ENCODE measurements at regions not wholly inside any gene's neighbourhood (a gene's known extent, or its start where the extent isn't known, plus 50 kb on each side); places are given as distances from the start of the nearest gene placed in this dataset.

DNA sequence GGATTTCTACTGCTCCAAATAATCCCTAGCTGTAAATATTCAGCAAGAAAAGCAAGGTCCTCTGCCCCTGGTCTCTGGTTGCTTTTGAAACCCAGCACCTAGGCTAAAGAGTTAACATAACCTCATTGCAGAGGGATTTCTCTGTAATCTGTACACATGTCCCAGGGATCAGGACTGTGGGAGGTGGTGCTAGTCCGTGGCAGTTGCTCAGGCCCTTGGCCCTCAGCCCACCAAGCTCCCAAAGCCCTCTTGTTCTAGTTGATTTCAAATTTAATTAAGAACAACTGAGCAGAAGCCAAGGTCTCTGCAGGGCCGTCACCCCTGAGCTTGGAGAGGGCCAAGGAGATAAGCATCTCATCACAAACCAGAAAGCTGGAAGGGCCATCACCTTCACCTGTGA, 181.1 kb downstream of the SOX9 start:
- DNase-seq (ENCODE audit: low spot score) = no peak

DNA sequence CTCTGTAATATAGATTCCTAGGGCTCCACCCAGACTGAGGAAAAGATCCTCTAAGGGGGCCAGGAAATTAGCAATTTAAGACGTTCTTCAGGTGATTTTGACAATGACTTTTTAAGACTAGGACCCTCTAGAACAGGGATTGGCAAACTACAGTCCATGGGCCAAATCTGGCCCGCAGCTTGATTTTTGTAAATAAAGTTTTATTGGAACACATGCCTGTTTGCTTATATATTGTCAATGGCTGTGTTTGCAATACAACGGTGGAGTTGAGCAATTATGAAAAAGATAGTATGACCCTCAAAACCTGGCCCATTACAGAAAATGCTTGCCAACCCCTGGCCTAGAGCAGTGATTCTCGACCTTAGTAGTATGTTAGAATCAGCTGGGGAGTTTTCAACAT, 181.9 kb downstream of the SOX9 start:
- DNase-seq (ENCODE audit: low spot score) = no peak

DNA sequence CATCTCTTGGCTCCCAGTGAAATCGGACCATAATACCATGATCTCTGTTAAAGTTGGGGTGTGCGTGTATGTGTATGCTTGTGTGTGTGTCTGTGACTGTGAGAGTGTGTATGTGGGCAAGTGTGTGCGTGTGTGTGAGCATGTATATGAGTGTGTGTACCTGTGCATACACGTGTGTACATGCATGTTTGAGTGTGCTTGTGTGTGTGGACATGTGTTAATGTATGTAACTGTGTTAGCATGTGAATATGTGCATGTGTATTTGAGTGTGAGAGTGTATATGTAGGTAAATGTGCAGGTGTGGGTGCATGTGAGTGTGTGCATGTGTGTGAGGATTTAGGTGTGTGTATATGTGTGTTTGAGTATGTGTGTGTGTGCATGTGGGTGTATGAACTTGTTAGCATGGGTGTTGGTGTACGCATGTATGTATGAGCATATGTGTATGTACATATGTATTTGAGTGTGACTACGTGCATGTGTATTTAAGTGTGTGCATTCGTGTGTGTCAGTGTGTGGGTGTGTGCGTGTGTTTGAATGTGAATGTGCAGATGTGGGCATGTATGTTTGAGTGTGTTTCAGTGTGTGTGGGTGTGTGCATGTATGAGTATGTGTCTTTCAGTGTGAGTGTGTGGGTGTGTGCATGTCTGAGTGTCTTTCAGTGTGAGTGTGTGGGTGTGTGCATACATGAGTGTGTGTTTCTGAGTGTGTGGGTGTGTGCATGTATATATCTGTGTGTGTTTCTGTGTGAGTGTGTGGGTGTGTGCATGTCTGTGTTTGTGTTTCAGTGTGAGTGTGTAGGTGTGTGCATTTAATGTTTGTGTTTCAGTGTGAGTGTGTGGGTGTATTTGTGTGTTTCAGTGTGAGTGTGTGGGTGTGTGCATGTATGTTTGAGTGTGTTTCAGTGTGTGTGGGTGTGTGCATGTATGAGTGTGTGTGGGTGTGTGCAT, 183.2 kb downstream of the SOX9 start:
- no peak for DNase-seq (ENCODE audit: low spot score)

DNA sequence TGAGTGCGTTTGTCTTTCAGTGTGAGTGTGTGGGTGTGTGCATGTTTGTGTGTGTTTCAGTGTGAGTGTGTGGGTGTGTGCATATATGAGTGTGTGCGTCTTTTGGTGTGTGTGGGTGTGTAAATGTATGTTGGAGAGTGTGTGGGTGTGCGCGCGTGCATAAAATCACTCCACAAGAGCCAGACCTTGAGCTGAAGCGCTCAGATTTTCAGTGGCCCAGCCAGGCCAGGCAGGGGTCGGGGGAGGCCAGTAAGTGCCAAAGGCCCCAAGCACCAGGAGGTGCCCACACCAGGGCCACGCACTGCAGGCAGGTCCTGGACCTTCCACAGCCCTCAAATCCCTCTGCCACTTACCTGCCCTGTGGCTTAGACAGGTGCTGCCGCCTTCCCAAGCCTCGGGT, 184.0 kb downstream of the SOX9 start:
- DNase-seq (ENCODE audit: low spot score) = no peak

DNA sequence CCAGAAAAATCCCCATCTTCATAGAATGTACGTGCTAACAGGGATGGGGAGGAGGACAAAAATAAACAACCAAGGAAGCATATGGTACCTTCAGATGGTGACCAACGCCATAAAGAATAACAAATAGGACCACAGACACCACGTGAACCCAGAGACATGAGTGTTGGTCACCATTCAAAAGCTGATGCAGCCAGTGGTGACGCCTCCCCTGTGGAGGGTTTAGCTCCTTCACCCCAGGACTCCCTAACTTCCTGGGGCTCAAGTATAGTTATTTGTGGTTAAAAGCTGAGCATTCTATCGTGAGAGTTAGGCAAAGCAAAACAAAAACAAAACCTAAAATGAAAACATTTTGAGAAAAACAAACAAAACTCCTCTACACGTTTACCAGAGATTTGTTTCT, 184.7 kb downstream of the SOX9 start:
- DNase-seq (ENCODE audit: low spot score) = no peak

DNA sequence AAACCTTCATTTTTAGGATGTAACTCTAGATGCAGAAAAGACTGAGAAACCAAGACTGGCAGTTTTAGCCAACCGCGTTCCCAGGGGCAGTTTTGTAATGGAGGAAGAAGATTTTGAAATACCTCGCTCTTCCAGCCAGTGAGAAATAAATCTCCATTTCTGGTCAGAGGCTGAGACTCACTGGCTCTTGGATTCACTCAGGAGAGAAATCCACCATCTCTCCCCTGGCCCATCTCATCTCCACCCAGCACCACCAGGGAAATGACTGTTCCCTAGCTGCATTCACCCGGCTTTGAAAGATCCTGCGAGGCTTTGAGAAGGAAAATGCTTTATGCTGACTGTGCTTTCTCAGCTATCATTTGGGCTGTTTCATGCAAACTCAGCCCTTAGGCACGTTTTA, 185.2 kb downstream of the SOX9 start:
- DNase-seq (ENCODE audit: low spot score) = no peak

DNA sequence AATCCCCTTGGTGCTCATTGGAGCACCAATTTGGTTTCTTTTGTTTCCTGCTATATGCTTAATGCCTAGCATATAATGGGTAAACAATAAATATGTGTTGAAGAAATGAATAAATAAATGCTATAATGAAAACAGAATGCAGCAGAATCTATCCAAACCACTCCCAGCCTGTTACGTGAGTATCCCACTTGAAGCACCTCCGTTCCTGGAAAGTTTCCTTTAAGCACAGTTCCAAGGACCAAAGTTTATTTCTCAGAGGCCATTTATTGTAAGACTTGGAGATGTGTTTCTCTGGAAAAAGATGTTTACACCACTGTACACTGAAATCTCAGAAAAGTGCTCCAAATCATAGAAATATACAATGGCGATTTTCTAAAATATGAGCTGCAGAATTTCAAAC, 187.0 kb downstream of the SOX9 start:
- DNase-seq (ENCODE audit: low spot score) = no peak

DNA sequence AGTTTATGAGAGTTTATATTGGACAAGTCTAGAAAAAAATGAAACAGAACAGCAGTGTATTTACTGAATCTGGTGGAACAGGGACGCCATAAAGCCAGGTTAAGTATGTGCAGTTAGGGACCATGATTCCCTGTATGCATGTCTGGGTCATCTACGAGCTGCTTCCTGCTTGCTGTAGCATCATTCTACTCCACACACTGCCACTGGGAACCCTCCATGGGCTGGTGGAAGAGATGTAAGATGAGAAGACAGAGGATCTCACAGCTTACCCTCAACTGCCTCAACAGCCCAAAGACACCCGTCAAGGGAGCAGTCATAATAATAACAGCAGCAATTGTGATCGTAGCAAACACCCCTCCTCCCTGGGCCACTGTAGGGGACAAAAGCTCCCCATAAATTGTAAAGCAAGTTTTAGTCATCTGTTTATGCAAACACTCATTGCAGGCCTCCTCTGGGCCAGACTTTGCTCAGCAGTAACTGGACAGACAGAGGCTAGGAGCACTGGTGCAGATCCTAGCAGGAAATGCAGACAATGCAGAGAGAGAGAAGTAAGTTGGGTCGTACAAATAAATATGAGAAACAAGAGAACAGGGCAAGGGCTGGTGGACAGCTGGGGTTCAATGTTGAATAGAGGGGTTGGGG, 188.0 kb downstream of the SOX9 start:
- no peak for DNase-seq (ENCODE audit: low spot score)

DNA sequence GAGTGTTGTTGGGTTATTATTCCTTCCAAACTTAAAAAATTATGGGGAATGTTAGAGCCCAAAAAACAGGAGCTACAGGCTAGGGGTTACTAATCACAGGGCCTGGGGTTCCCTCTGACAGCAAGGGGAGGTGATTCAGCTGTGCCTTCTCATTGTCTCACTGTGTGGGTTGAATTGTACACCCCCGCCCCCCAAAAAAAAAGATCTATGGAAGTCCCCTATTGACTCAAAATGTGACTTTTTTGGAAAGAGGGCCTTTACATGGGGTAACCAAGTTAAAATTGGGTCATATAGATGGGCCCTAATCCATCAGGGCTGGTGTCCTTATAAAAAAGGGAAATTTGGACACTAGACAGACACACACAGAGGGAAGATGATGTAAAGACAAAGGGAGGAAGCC, 190.2 kb downstream of the SOX9 start:
- DNase-seq (ENCODE audit: low spot score) = no peak

DNA sequence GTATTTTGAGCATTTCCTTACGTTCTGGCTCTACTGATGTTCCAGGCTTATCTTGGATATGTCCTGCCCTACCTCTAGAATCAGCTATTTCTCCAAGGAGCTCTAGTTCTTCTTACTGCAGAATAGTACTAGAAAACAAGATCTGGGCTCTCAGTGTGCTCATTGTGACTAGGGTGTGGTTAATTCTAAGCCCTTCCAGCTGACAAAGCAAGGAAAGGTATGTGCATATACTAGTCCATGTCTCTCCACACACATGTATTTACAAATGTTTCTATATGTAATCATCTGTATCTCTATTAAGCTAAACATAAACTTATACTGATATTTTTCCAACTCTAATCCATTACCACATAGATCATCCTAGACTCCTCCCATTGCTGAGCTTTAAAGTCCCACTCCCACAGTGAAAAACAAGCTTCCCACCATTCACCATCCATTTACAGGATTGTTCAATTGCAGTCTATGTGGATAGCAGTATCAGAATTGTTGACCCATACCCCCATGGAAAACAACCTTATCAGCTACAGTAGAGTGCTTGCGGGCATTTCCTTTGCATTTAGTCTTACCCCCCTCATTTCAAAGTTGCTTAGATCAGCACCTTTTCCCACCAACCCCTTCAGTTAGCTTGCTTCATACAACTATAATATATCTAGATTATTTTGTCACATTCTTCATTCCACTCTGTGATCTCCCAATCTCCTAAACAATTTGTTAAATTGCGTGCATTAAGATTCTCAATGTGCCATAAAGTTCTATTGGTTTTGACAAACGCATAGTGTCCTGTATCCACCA, 194.5 kb downstream of the SOX9 start:
- DNase-seq (ENCODE audit: low spot score) = no peak

DNA sequence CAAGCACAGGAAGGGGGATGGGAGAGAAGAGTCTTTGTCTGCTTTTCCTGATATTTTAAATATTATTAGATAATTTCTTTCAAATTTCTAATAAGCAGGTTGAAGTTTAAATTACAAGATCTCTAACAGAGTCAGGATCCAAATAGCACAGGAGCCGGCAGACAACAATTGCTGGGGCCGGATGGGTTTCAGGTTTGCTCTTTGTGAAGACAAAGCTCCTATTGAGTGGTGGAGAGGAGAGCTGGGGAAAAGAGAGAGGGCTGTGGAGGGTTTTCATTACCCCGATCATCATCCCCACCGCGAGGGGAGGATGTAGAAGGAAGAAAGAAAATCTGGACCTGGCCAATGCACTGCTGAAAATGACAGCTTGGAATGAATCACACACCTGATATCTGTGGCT, 197.3 kb downstream of the SOX9 start:
- no peak for DNase-seq (ENCODE audit: low spot score)

DNA sequence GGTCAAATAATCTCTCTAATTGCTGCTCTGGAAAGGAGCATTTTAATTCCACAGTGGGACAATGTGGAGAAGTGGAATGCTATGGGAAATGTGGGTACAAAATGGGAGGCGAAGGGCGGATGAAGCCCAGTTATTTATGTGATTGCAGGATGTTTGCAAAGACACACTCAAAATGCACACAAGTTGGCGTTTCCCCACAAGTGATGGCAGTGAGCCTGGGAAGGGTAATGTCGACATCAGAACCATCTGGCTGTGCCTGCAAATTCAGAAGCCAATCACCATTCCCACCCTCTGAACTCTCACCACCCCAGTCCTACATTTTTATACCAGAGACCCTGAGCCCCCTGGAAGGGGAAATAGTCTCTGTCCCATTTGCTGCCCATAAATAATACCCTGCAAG, 201.1 kb downstream of the SOX9 start:
- DNase-seq (ENCODE audit: low spot score) = no peak

DNA sequence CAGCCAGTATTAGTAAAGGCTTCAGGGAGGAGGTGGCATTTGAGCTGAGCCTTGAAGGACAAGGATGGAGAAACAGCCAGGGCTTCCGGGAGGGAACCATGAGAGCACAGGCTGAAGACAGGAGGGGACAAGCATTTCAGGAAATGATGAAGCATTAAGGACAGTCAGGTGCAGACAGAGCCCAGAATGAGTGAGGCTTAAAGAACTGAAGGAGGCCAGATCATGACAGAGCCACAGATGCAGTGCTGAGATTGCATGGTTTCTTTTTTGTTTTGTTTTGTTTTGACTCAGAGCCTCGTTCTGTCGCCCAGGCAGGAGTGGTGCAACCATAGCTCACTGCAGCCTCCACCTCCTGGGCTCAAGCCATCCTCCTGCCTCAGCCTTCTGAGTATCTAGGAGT, 211.5 kb downstream of the SOX9 start:
- DNase-seq (ENCODE audit: low spot score) = no peak

DNA sequence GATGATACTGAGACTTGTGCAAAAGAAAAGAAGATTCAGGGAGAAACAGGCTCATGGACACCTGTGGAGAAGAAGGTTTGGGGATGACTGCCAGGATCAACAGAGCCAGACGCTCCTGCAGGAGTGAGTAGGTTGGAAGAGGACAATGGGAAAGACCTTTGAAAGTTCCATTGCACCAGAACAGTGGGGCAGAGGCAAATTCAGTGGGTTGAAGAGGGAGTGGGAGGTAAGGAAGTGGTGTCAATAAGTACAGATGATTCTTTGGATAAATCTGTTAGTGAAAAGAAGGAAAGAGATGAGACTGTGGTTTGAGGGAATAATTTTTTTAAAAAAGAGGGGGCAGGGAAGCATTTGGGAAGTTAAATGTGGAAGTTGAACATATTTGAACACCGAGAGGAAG, 212.8 kb downstream of the SOX9 start:
- no peak for DNase-seq (ENCODE audit: low spot score)

DNA sequence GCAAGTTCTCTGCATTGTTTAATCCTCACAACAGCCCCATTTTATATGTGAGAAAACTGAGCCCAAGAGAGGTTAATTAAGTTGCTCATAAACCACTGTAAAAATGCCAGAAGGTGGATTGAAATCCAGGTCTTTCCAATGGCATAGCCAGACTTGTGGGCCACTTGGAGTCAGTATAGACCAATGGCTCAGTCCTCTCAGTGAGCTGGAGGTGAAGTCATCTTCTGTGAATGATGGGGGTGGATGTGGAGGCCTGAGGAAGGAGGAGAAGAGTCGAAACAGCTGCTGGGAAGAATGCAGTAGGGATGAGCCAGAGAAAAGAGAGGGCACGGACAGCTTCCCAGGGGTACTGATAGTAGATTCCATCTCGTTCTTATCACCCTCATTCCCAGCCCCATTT, 213.4 kb downstream of the SOX9 start:
- DNase-seq (ENCODE audit: low spot score) = no peak

DNA sequence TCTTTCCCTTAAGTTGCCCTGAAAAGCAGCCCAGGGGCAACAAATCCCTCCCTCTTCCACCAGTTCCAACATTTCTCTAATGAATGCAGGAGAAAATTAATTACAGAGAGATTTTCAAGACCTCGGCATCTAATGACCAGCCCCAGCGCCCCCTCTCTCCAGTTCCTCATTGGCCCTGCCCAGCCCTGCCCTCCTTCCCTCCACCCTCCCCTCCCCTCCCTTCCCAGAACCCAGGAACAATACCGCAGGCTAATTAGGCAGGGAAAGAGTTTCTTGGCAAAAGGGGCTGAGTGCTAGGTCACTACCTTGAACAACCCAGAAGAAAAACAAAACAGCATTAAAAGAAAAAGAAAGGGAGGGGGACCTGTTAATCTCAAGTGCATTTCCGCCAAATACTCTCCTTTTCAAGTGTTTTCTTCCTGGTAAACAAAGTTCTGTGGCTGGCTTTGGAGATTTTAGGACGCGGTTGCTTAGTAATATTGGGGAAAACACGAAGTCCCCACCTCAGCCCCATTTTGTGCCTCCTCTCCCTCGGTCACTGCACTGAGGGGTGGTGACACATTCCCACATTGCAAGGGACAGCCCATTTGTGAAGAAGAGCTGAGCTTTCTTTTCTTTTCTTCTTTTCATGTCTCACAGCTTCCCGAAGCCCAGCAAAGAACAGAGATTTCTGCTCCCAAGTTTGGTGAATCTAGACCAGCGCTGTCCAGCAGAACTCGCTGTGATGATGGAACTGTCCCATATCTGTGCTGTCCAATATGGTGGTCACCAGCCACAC, 215.4 kb downstream of the SOX9 start:
- DNase-seq (ENCODE audit: low spot score) = peak; percentile 35

DNA sequence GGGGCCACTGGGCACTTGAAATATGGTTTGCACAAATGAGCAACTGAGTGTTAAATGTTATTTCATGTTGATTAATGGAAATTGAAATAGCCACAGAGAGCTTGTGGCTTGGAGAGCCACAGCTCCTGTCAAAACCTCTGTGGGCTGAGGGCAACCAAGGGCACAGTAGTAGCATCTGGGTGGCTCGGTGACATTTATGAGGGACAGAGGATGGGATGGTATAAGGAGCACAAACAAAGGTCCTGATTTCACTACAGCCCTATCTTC, 215.9 kb downstream of the SOX9 start:
- no peak for DNase-seq (ENCODE audit: low spot score)

DNA sequence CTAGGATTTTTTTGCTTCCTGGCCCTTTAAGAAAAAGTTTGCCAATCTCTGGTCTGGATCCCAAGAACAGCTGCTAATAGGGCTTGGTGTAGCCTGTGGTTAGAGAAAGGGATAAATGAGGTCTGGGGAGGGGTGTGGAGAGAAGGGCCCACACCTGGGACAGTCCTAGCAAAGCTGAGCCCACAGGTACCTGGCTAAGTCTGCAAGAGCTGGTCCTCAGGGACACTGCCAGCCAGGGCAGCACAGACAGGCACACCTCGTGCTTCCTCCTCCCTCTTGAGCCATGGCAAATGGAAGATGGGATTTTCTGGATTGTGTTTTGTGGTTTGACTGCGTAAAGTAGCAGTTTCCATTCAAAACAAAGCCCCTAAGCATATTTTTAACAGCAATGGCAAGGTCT, 217.5 kb downstream of the SOX9 start:
- no peak for DNase-seq (ENCODE audit: low spot score)

DNA sequence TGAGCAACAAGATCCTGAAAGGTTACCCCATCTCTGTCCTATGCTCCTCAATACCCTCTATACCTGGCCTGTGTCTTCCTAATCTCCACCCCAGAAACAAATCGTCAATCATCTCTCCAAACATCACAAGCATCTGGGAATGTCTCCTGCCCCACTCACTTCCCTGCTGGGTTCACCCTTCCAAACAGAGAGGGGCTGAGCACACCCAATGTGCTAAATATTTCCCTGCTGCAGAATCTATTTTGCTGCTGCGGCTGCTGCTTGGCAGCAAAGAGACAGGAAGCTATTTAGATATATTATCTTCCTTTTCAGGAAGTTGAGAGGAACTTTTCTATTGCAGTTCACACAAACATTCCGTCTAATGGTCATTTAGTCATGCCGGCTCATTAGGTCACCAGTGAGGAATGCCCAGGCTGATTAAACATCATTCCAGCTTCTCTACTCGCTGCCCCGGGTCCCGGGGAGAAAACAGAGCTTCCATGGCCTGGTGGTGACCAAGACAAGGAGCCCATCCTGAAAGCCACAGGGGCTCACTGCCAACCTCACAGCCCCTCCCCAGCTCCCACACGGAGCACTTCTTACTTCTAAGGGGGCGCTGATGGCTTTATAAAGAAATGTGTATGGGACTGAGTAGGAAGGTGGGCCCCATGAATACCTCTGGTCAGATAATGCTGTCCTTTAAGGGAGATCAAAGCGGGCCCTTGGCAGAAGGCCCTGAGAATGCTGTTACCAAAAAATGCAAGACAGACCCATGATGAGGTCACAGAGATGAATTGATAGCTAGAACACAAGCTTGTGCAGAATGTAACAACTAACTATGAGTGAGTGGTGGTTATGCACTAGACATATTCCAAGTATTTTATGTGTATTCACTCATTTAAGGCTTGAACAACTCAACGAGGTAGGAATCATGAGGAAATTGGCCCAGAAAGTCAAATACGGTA, 218.3 kb downstream of the SOX9 start:
- DNase-seq (ENCODE audit: low spot score) = peak; percentile 99

DNA sequence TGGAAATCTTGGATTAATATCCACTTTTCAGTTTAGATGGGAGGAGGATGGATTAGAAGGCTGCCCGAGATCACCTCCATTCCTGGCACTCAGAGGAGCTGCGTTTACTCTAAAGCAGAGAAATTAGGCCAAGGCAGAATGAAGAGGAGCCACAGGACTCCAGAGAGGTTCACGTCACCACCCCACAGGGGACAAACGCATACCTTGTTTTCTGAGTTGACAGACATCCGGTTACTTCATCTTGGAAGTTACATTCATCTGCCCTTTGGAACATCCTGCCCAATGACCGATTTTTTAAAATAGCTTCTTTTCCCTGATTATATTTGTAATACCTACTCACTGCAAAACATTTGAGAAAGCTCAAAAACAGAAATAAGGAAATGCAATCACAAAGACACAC, 220.0 kb downstream of the SOX9 start:
- no peak for DNase-seq (ENCODE audit: low spot score)

DNA sequence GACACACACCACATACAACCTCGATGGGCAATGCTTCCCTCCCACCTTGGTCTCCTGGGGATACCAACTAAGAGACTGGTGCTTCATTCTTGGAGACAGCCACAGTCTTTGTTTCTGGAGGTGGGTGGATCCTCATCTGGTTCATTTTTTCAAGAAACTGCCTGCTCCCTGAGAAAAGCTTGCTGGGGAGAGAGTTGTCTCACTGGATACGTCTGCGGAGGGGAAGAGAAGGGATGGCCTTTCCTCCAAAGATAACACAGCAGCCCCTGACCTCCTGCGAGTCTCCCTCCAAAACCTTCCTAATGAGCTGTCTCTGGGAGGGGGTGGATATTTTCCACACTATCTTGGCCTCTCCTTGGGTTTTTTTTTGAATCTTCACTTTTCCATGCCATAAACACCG, 221.2 kb downstream of the SOX9 start:
- no peak for DNase-seq (ENCODE audit: low spot score)

Data from A172 (cell line).